ENCODE measurements at regions not wholly inside any gene's neighbourhood (a gene's known extent, or its start where the extent isn't known, plus 50 kb on each side); places are given as distances from the start of the nearest gene placed in this dataset.
"Not testable (repeated sequence)": the region's sequence is repeated elsewhere in the genome, so short reads cannot be mapped to it uniquely, and the experiment has no call there.

DNA sequence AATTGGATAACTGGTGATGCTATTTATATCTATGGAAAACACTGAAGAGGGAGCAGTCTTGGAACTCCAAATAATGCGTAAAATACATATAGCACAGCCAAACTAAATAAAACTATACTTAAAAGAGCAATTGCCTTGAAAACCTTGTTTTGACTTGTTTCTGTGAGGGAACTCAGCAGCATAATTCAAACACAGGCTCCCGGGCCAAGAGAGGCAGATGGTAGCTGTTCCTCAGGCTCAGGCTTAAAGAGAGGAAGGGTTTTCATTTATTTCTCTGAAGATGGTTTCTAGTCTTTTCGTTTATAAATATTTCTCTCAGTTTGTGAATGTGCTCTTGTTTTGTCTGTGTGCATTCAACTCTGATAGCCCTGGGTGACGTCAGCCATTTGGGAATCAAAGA is 82.4 kb downstream of the FANCF start:
- intact Hi-C loops (cut with DNase I), result no loop called here
- no peak for DNase-seq
- Histone ChIP-seq H3K36me3 (no peaks in the 10 kb centered on the region), H3K27me3 (no peaks in the 10 kb centered on the region), H3K4me3 (no peak overlapping the region), H3K9me3 (no peaks in the 10 kb centered on the region), H3K4me1 (no peaks in the 10 kb centered on the region), H3K27ac (no peak overlapping the region)
- no peak for ATAC-seq
- TF ChIP-seq, protein P1, sequence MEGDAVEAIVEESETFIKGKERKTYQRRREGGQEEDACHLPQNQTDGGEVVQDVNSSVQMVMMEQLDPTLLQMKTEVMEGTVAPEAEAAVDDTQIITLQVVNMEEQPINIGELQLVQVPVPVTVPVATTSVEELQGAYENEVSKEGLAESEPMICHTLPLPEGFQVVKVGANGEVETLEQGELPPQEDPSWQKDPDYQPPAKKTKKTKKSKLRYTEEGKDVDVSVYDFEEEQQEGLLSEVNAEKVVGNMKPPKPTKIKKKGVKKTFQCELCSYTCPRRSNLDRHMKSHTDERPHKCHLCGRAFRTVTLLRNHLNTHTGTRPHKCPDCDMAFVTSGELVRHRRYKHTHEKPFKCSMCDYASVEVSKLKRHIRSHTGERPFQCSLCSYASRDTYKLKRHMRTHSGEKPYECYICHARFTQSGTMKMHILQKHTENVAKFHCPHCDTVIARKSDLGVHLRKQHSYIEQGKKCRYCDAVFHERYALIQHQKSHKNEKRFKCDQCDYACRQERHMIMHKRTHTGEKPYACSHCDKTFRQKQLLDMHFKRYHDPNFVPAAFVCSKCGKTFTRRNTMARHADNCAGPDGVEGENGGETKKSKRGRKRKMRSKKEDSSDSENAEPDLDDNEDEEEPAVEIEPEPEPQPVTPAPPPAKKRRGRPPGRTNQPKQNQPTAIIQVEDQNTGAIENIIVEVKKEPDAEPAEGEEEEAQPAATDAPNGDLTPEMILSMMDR (IDR thresholded peaks at IDR 0.05), result no peak

DNA sequence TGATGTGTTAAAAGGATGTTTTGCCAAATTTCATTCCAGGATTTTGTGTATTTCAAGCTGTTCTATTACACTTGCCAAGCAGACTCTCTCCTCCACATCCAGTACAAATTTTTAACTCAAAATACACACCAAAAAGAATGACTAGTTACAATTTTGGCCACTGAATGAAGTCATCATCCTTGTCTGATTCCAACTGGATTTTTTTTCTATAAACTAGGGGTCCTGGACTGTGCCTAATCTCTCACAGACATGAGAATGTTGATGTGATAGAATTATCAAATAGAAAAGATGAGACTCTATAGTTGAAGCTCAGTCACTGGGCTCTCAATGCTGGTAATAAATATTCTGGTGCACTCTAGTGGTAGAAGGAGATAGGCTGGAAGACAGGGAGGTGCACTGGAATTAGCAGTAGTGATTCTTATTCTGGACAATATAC is 85.8 kb downstream of the FANCF start:
- Histone ChIP-seq H3K27ac (no peak overlapping the region), H3K4me1 (no peaks in the 10 kb centered on the region), H3K36me3 (no peaks in the 10 kb centered on the region), H3K27me3 (no peaks in the 10 kb centered on the region), H3K4me3 (no peak overlapping the region), H3K9me3 (no peaks in the 10 kb centered on the region)
- DNase-seq (peak in 2 of 4 donors; percentile 3 to 18), ATAC-seq (peak; percentile 44)
- TF ChIP-seq, protein P1 (IDR thresholded peaks at IDR 0.05), result peak; percentile 16 to 30
- intact Hi-C loops (cut with DNase I), result no loop called here

DNA sequence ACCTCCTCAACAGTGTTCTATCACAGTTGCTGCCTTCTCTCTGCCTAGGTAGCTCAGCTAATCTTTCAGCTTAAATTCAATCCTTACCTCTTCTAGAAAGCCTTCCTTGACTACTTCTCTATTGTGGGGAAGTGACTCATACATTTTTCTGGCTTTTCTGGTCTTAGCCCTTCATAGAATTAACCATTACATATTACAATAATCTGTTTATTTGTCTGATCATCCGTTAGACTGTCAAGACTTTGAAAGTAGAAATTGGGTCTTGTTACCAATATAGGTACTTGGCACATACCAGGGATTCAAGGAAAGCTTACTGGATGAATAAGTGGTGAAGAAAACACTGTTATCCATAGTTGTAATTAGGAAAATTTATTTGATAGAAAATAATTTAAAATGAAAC is 89.6 kb downstream of the FANCF start:
- Histone ChIP-seq H3K4me3 (no peak overlapping the region), H3K27ac (no peak overlapping the region), H3K4me1 (no peaks in the 10 kb centered on the region), H3K9me3 (no peaks in the 10 kb centered on the region), H3K36me3 (no peaks in the 10 kb centered on the region), H3K27me3 (no peaks in the 10 kb centered on the region)
- DNase-seq, result no peak
- intact Hi-C loops (cut with DNase I), result no loop called here
- TF ChIP-seq, protein P1 (IDR thresholded peaks at IDR 0.05), result no peak
- no peak for ATAC-seq

DNA sequence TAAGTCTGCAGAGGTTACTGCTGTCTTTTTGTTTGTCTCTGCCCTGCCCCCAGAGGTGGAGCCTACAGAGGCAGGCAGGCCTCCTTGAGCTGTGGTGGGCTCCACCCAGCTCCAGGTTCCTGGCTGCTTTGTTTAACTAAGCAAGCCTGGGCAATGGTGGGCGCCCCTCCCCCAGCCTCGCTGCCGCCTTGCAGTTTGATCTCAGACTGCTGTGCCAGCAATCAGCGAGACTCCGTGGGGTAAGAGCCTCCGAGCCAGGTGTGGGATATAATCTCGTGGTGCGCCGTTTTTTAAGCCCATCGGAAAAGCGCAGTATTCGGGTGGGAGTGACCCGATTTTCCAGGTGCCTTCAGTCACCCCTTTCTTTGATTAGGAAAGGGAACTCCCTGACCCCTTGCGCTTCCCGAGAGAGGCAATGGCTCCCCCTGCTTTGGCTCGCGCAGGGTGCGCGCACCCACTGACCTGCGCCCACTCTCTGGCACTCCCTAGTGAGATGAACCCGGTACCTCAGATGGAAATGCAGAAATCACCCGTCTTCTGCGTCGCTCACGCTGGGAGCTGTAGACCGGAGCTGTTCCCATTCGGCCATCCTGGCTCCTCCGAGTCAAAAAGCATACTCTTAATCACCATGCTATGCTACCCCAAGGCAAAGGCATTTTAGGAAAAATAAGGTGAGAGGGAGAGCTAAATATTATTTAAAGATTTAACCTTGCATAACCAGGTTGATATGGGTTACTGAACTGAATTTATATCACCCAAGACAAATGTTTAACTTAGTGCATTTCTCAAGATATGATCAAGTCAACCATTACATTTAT is 96.8 kb downstream of the FANCF start:
- H3K4me3 ChIP-seq; intact Hi-C loops (cut with DNase I); H3K27me3 ChIP-seq; H3K4me1 ChIP-seq; ATAC-seq; H3K9me3 ChIP-seq; H3K36me3 ChIP-seq; H3K27ac ChIP-seq: not testable (repeated sequence)
- DNase-seq, result peak in 1 of 4 donors; percentile 22

DNA sequence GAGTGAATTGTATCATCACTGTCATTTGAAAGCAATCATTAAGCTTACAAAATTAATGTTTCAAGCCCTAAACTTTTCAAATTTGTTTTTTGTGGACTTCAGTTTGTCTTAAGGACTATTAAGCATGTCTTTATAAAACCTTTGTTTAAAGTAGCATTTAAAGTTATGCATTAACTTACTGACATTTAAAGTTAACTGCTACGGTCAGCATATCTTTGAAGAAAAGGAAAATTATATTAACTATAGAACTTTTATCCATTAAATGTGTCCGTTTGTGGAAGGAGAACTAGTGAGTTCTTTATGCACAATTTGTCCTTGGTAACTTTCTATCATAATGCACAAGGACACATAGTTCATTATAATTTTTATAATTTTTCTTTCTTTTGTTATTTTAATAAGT is 103.4 kb downstream of the FANCF start:
- H3K36me3 ChIP-seq, result no peaks in the 10 kb centered on the region
- no peak overlapping the region for H3K4me3 ChIP-seq
- ATAC-seq (no peak), DNase-seq (no peak)
- H3K27me3 ChIP-seq, result no peaks in the 10 kb centered on the region
- H3K27ac ChIP-seq, result no peak overlapping the region
- intact Hi-C loops (cut with DNase I), result no loop called here
- no peaks in the 10 kb centered on the region for H3K4me1 ChIP-seq
- H3K9me3 ChIP-seq, result no peaks in the 10 kb centered on the region
- TF ChIP-seq, protein P1 (IDR thresholded peaks at IDR 0.05), result no peak

DNA sequence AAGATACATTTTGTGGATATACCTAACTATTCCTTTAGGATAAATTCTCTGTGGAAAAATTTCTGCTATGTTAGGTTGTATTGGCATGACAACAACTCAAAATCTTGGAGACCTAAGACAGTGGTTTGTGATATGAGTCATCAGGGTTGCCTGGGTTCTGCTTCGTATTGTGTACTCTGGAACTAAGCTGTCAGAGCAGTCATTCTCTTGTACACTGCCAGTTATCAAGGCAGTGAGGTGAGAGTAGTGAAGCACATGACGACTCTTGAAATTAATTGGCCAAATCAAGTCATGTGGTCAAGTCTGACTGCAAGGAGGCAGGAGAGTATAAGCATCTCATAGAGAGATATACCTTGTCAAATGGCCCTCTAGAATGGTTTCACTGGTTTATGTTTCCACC is 104.4 kb downstream of the FANCF start:
- Histone ChIP-seq H3K27ac (no peak overlapping the region), H3K4me1 (no peaks in the 10 kb centered on the region), H3K27me3 (no peaks in the 10 kb centered on the region), H3K4me3 (no peak overlapping the region), H3K36me3 (no peaks in the 10 kb centered on the region), H3K9me3 (no peaks in the 10 kb centered on the region)
- ATAC-seq (no peak), DNase-seq (no peak)
- intact Hi-C loops (cut with DNase I), result no loop called here
- TF ChIP-seq, protein P1 (IDR thresholded peaks at IDR 0.05), result no peak
